ENCODE measurements at regions not wholly inside any gene's neighbourhood (a gene's known extent, or its start where the extent isn't known, plus 50 kb on each side); places are given as distances from the start of the nearest gene placed in this dataset.
"Not testable (repeated sequence)": the region's sequence is repeated elsewhere in the genome, so short reads cannot be mapped to it uniquely, and the experiment has no call there.

GRCh38 chr14:83255015-83255726 lies 1721.5 kb upstream of the SEL1L start:
- DNase-seq (ENCODE audit: low read depth), result no peak
- no peak overlapping the region for H3K4me3 ChIP-seq (ENCODE audit: low read depth, low read length)

GRCh38 chr14:83255727-83256090 lies 1722.1 kb upstream of the SEL1L start:
- no peak overlapping the region for H3K4me3 ChIP-seq (ENCODE audit: low read depth, low read length)
- DNase-seq (ENCODE audit: low read depth), result no peak

- no peak overlapping the region for H3K4me3 ChIP-seq (ENCODE audit: low read depth, low read length)
- DNase-seq (ENCODE audit: low read depth), result no peak
Measured at GRCh38 chr14:83257466-83258439, 1724.1 kb upstream of the SEL1L start.

GRCh38 chr14:83260751-83261150 lies 1727.1 kb upstream of the SEL1L start:
- no peak for DNase-seq (ENCODE audit: low read depth)
- H3K4me3 ChIP-seq (ENCODE audit: low read depth, low read length), result no peak overlapping the region

GRCh38 chr14:83269583-83269982 lies 1735.9 kb upstream of the SEL1L start:
- no peak overlapping the region for H3K4me3 ChIP-seq (ENCODE audit: low read depth, low read length)
- DNase-seq (ENCODE audit: low read depth), result no peak

- no peak for DNase-seq (ENCODE audit: low read depth)
- no peak overlapping the region for H3K4me3 ChIP-seq (ENCODE audit: low read depth, low read length)
Measured at GRCh38 chr14:83271663-83272062, 1738.0 kb upstream of the SEL1L start.

- H3K4me3 ChIP-seq (ENCODE audit: low read depth, low read length), result no peak overlapping the region
- no peak for DNase-seq (ENCODE audit: low read depth)
Measured at GRCh38 chr14:83280719-83281118, 1747.1 kb upstream of the SEL1L start.

- no peak for DNase-seq (ENCODE audit: low read depth)
- H3K4me3 ChIP-seq (ENCODE audit: low read depth, low read length), result no peak overlapping the region
Measured at GRCh38 chr14:83282706-83283105, 1749.1 kb upstream of the SEL1L start.

- no peak overlapping the region for H3K4me3 ChIP-seq (ENCODE audit: low read depth, low read length)
- DNase-seq (ENCODE audit: low read depth), result no peak
Measured at GRCh38 chr14:83287300-83287699, 1753.6 kb upstream of the SEL1L start.

GRCh38 chr14:83289390-83289789 lies 1755.7 kb upstream of the SEL1L start:
- no peak for DNase-seq (ENCODE audit: low read depth)
- no peak overlapping the region for H3K4me3 ChIP-seq (ENCODE audit: low read depth, low read length)

GRCh38 chr14:83289896-83290295 lies 1756.2 kb upstream of the SEL1L start:
- DNase-seq (ENCODE audit: low read depth), result no peak
- no peak overlapping the region for H3K4me3 ChIP-seq (ENCODE audit: low read depth, low read length)

- DNase-seq (ENCODE audit: low read depth), result no peak
- H3K4me3 ChIP-seq (ENCODE audit: low read depth, low read length), result no peak overlapping the region
Measured at GRCh38 chr14:83290447-83290846, 1756.8 kb upstream of the SEL1L start.

- no peak for DNase-seq (ENCODE audit: low read depth)
- no peak overlapping the region for H3K4me3 ChIP-seq (ENCODE audit: low read depth, low read length)
Measured at GRCh38 chr14:83291714-83292113, 1758.1 kb upstream of the SEL1L start.

GRCh38 chr14:83294941-83295340 lies 1761.3 kb upstream of the SEL1L start:
- no peak overlapping the region for H3K4me3 ChIP-seq (ENCODE audit: low read depth, low read length)
- no peak for DNase-seq (ENCODE audit: low read depth)

- no peak overlapping the region for H3K4me3 ChIP-seq (ENCODE audit: low read depth, low read length)
- no peak for DNase-seq (ENCODE audit: low read depth)
Measured at GRCh38 chr14:83297361-83297760, 1763.7 kb upstream of the SEL1L start.

- H3K4me3 ChIP-seq (ENCODE audit: low read depth, low read length); DNase-seq (ENCODE audit: low read depth): not testable (repeated sequence)
Measured at GRCh38 chr14:83298016-83298415, 1764.4 kb upstream of the SEL1L start.

GRCh38 chr14:83300476-83301064 lies 1766.9 kb upstream of the SEL1L start:
- no peak for DNase-seq (ENCODE audit: low read depth)

GRCh38 chr14:83301791-83302190 lies 1768.1 kb upstream of the SEL1L start:
- DNase-seq (ENCODE audit: low read depth), result no peak
- H3K4me3 ChIP-seq (ENCODE audit: low read depth, low read length), result no peak overlapping the region

More at GRCh38 chr14:83300476-83301064, 1766.9 kb upstream of the SEL1L start:
- H3K4me3 ChIP-seq (ENCODE audit: low read depth, low read length), result no peak overlapping the region

GRCh38 chr14:83309211-83309610 lies 1775.6 kb upstream of the SEL1L start:
- DNase-seq (ENCODE audit: low read depth), result no peak
- H3K4me3 ChIP-seq (ENCODE audit: low read depth, low read length), result no peak overlapping the region

- DNase-seq (ENCODE audit: low read depth), result no peak
- no peak overlapping the region for H3K4me3 ChIP-seq (ENCODE audit: low read depth, low read length)
Measured at GRCh38 chr14:83309833-83310232, 1776.2 kb upstream of the SEL1L start.

All from skeletal muscle cell (primary cell).